ENCODE measurements at regions not wholly inside any gene's neighbourhood (a gene's known extent, or its start where the extent isn't known, plus 50 kb on each side); places are given as distances from the start of the nearest gene placed in this dataset.
"Not testable (repeated sequence)": the region's sequence is repeated elsewhere in the genome, so short reads cannot be mapped to it uniquely, and the experiment has no call there.

DNA sequence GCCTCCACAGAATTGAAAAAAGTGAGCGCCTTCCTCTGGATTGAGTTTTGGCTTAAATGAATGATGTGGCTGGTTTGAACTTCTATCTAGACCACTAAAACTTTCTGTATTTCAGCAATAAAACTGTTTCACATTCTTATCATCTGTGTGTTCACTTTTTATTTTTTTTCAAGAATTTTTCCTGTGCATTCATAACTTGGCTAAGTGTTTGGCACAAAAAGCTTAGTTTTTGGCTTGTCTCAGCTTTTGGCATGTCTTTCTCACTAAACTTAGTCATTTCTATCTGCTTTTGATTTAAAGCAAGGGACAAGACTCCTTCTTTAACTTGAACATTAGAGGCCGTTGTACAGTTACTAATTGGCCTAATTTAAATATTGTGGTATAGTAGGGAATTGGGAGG is 1015.1 kb downstream of the EPHA7 start:
- DNase-seq (ENCODE audit: low read depth, low spot score): peak; percentile 2

DNA sequence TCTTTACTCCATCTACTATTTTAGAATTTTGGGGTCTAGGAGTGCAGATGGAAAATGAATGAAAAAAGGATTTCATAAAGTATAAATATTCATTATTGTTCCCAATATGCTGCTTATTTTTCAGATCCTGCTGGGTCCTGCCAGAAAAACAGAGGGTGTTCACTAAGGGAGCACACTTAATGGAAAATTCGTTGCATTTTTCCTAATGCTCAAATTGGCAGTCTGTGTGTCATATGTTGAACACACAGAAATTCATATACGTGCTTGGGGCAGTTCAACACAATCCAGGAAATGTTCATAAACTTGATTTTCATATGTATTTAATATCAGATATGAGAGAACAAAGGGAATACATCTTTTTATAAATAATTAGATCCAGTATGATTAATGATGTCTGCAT is 1019.4 kb downstream of the EPHA7 start:
- DNase-seq (ENCODE audit: low read depth, low spot score): no peak

DNA sequence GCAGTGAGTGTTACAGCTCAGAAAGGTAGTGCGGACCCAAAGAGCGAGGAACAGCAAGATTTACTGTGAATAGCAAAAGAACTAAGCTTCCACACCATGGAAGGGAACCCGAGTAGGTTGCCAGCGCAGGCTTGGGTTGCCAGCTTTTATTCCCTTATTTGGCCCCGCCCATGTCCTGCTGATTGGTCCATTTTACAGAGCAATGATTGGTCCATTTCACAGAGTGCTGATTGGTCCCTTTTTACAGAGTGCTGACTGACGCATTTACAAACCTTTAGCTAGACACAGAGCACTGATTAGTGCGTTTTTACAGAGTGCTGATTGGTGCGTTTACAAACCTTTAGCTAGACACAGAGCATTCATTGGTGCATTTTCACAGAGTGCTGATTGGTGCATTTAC is 1030.7 kb downstream of the EPHA7 start:
- DNase-seq (ENCODE audit: low read depth, low spot score): not testable (repeated sequence)

DNA sequence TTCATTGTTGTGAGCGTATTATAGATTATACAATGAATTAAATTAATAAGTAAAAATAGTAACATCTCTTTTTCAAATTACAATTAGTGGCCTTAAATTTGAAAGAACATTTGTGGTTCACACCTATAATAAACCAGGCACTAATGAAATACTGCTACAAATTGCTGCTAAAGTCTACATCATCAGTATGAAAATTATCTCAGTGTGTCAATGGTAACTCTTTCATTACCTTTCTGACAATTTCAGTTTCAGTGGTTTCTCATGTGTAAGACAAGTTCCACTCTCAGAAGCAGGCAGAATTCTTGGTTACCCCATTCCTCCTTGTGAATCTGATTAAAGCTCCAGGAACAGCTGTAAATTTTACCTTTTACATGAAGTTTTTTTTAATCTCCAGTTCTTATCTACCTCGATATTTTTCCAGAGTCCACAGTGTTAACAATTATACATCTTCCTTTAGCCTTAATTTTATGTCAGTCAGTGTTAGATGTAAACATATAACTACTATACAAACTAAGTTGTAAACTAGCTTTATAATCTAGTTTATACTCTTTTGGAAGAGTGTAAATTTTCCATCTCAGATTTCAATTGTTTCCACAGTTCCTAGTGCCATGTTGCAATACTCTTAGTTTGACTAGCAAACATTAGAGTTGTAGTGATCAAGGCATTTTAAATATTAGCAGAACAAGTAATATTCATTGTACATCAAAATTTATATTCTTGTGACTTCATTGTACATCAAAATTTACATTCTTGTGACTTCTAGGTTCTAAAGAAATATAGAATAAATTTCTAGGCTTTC is 1038.4 kb downstream of the EPHA7 start:
- no peak for DNase-seq (ENCODE audit: low read depth, low spot score)

DNA sequence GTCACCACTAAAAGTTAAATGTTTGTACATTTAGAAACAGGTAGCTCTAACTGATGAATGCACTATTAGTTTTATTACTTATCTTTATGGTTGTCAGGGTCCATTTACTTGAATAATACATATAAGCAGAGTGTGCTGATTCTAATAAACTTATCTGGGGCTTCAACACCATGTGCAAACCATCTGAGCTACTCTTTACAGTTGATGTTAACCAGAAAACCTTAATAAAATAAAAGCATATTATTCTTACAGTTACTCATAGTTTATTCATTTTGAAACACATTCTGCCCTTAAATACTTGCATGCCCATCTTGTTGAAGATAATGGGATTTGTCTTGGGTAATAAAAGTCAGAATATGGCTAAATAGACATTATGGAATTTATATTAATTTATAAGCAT is 1042.2 kb downstream of the EPHA7 start:
- no peak for DNase-seq (ENCODE audit: low read depth, low spot score)

DNA sequence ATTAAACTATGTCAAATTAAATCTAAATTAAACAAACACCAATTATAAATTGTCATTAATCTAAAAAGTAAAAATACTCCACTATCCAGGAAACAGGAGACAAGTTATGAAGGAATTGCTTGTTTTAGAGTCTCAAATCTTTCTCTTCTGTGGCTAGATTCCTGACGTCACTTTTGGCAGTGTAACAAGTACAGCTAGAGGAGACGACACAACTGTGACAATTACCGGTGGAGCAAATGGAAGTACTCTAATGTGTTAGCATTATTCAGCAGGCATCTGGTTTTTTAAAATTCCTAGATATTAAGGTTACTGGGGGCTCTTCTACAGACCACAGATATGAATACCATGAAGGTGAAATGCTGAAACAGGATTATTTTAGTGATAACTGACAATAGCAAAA is 1042.7 kb downstream of the EPHA7 start:
- peak; percentile 31 for DNase-seq (ENCODE audit: low read depth, low spot score)

DNA sequence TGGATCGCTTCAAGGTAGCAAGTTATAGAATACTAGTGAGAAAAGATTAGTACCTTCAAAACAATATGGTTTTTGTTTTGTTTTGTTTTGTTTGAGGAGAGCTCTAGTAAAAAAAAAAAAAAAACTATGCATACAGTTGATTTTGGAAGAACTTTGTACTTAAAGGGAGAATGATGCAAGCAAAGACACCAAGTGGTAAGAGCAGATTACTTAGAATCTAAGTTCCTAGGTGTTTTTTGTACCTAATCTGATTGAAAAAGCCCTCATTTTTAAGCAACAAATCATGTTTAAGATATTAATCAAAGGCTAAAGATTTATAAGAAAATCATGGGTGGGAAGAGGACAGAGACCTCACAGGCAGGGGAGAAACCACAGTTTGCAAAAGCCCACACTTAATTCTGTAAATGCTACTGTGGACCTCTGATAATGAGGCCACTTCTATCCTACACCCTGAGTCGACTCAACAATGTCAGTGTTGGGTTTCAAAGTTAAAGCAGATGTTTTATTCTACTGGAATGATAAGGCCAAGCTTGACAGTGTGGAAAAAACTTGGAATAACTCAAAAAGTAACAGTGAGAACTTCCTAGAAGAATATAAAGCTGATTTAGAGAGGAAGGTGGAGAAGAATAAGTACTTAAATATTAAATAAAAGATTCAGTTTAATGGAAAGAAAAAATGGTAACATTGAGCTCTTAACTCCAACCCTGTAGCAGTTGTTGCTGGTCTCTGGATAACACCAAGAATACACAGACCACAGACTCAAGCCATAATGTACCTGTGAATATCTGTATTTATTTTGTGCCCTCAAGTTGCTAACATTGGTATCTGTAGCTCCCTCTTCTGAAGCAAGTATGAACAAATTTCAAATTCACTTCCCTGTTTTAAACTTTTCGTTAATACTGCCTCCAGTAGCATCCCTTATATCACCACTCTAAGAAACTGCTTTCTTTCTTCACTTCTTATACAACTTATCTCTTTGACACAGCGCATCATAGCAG is 1047.8 kb downstream of the EPHA7 start:
- no peak for DNase-seq (ENCODE audit: low read depth, low spot score)

DNA sequence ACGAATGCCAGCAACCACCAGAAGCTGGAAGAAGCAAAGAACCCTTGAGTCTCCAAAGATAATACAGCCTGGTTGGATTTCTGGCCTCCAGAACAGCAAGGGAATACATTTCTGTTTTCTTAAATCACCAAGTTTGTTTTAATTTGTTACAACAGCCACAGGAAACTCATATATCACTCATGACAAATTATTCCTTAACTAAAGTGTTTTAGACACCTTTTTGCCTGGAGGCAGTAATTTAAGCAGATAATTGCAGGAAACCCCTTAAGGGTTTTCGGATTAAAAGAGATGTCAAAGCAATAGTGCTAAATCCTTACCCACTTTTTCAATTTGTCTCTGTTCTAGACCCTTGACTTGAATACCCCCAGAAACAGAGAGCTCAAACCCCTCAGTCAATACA is 1050.0 kb downstream of the EPHA7 start:
- peak; percentile 2 for DNase-seq (ENCODE audit: low read depth, low spot score)

DNA sequence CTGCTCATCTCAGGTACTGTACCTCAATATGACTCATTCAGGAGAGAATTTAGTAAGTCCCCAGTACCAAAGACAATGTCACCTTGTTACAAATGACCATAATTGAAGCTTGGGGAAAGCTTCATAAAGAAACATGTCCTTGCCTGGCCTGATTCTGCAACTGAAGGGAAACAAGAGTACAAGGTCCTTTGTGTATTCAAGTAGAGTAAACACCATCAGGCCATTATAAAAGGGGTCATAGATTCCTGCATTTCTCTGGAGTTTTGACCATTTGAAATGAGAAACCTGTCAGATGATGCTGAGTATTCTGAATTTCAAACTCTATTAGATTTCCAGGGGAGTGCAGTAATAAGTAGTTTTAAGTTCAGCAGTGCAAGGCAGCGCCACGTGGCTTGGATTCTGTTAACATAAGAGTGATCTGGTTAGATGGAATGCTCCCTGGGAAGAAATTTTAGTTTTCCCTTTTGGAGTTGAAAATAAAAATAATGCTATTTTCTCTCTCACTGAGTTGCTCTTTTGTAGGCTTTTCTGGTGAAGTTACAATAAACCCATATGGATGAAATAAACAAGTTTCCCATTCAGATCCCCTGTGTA is 1054.3 kb downstream of the EPHA7 start:
- DNase-seq (ENCODE audit: low read depth, low spot score): peak; percentile 20

DNA sequence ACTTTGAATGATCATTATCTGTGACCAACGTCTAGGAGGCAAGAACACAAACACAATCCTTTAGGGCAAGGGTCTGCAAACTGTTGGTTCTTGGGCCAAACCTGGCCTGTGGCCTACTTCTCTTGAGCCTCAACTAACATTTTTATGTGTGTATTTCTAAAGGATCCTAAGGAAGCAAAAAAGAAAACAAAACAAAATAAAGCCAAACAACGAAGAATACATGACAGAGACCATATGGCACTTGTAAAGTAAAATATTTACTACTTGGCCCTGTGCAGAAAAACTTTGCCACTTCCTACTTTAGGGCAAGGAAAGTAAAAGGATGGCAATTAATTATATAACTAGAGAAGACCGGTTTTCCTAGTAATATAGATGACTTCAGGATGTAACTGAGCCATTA is 1056.2 kb downstream of the EPHA7 start:
- DNase-seq (ENCODE audit: low read depth, low spot score): no peak

DNA sequence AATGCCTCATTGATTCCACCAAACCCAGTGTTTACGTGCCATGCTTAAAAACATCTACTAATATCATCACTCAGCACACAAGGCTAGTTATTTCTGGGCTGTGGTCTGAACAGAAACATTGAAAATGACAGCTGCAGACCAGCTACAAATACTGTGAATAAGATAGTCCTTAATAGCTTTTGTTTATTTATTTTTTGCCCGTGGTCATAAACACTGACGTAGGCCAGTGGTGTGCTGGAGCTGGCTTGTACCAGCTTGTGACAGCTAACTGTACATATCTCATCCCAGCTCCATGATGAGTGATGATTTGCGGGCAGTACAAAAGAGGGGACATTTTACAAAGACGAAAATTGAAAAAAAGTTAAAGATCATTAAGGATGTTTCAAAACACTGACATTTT is 1057.0 kb downstream of the EPHA7 start:
- DNase-seq (ENCODE audit: low read depth, low spot score): no peak

DNA sequence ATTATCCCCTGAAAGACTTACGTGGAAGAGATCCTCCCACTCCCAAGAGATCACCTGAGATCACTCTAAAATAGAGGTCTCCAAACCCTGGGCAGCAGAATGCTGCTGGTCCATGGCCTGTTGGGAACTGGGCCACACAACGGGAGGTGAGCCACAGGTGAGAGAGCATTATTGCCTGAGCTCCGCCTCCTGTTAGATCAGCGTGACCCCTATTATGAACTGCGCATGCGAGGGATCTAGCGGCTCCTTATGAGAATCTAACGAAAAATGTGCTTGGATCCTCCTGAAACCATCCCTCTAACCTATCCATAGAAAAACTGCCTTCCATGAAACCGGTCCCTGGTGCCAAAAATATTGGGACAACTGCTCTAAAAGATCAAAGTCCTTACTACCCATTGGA is 1057.4 kb downstream of the EPHA7 start:
- no peak for DNase-seq (ENCODE audit: low read depth, low spot score)

DNA sequence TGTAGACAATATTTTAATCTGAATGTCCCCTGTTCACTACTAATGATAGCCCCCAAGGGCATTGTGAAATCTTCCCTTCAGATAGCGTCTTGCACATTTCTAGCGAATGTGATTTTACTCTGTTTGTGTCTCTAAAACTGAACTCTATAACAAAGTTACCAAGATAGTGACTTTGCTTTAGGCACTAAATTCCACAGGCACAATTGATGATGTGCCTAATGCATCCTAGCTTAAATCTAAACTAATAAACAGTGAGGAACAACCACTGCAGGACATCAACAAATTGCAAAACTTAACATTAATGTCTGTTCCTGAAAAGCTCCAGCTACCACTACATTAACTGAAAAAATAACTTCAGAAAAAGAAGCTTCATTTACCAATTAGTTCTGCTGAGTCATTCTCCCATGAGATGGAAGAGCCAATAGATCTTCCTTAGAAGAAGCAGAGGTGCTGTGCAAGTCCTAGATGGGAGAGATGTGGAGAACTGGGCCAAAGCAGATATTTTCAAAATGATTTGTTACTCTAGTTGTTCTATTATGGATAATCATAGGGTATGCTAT is 1065.0 kb downstream of the EPHA7 start:
- no peak for DNase-seq (ENCODE audit: low read depth, low spot score)

DNA sequence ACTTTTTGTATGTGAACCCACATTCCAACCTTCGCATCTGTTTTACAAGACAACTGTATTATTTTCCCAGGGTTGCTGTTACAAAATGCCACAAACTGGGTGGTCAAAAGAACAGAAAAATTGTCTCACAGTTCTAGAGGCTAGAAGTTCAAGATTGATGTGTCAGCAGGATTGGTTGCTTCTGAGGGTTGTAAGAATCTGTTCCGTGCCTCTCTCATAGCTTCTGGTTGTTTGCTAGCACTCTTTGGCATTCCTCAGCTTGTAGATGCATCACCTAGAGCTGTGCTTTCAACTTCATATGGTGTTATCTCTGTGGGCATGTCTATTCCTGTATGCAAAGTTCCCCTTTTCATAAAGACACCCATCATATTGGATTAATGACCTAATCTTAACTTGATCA is 1067.2 kb downstream of the EPHA7 start:
- no peak for DNase-seq (ENCODE audit: low read depth, low spot score)

DNA sequence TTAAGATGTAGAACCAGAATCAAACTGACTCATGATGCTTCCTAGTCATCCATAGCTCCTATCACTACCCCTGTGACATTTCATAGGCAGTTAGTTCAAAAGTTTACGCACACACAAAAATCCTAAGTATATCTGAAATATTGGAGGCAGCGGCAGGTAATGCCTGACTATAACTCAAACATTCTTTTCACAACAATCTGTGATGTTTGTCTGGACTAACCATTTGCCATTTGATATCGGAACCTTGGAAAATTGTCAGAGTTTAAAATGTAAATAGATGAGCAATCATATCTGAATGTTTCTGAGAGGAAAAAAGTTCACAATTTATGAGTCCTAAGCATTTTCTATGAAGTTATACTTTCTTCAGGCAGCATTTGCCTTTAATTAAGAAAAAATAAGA is 1078.2 kb downstream of the EPHA7 start:
- no peak for DNase-seq (ENCODE audit: low read depth, low spot score)

DNA sequence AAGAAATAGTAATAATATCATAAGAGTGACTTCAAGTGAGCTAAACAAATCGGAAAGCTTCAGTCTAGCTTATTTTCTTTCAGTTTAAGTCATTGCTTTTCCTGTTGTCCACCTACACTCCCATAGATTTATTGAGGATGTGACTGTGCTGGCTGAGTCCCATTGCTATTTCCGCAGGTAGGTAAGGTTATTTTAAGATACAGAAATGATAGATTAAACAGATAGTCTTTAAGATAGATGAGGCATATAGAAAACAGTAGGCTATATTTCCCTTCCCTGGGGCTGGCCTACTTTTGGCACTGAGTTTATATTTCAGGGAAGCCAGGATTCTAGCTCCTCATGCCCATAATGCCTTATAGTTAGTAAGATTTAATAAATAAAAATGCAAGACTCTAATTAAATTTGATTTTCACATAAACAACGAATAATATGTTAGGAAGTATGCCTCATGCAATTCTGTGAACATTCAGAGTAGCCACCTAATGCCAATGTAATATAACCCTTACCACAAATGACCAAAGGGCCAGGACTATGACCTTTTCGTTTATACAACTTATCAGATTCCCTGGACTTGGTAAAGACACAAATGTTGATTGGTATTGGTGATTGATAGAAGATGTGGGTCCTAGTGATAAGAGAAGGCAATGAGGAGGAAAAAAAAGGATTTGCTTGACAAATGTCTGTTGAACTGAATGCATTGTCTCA is 1079.3 kb downstream of the EPHA7 start:
- no peak for DNase-seq (ENCODE audit: low read depth, low spot score)

DNA sequence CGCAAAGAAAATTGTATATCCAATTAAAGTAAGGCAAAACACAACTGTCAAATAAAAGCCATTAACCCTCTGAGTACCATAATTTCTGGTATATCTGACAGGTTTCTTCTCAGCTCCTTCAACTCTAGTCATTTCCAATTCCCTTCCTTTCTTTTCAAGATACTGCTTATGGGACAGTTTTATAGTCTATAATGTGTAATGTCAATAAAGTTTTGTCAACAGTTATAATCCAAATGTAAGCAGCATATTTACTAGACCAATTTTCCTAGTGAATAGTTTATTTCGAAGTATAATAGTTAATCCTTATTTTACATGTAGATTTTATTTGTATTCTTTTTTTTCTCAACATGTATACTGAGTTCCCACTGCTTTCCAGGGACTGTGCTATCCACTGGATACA is 1081.8 kb downstream of the EPHA7 start:
- no peak for DNase-seq (ENCODE audit: low read depth, low spot score)

DNA sequence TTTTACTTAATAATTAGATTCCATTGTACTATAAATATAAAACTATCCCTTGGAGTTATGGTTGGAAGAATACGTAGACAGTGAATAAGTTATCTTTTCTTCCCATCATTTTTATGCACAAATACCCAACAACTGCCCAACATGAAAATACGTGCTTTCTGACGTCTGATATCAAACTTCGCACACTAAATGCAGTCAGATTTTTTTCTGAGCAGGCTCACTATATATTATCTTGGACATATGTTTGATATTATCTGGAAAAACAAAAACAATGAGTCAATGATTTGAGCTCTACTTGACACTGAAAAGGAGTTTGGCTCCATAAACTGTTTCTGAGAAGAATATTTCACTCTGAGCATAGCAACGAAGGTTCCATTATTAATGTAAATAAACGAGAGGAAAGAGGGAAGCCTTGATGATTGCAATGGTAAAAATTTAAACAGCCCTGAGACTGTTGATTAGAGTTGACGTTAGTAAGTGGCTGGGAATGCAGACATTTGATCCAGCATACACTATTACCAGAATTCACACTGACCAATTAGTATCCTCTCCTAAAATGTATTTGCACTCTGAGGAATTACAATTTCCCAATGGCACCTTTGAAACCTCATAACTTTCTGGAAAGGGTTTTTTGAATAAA is 1090.0 kb downstream of the EPHA7 start:
- peak; percentile 32 for DNase-seq (ENCODE audit: low read depth, low spot score)

DNA sequence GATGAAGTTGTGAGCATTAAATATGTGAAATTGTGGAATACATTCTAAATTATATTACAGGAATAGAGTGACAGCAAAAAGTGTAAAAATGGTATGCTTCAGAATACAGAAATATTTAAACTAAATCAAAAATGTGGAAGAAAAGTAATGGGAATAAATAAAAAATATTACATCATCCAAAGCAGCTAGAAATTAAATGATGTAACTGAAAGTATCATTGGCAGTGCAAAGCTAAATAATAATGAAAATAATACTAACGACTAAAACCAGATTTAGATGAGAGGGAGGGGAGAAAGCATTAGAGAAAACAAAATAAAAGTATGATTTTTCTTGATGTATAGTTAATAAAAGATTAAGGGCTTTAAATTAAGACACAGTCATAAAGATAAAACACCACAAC is 1104.0 kb downstream of the EPHA7 start:
- DNase-seq (ENCODE audit: low read depth, low spot score): no peak

DNA sequence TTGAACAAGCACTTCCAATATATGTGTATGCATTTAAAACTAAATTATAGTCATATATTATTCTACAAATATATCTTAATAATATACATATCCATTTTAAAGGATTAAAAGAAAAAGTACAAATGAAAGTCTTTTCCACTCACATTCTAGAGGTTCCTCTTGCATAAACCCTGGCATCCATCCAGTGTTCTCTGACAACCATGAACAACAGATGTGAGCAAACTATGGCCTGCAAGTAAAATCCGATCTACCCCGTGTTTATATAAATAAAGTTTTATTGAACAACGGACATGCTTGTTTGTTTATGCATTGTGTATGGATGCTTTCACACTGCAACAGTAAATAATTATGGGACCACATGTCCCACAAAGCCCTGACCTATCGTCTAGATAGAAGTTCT is 1122.3 kb downstream of the EPHA7 start:
- peak; percentile 2 for DNase-seq (ENCODE audit: low read depth, low spot score)

DNA sequence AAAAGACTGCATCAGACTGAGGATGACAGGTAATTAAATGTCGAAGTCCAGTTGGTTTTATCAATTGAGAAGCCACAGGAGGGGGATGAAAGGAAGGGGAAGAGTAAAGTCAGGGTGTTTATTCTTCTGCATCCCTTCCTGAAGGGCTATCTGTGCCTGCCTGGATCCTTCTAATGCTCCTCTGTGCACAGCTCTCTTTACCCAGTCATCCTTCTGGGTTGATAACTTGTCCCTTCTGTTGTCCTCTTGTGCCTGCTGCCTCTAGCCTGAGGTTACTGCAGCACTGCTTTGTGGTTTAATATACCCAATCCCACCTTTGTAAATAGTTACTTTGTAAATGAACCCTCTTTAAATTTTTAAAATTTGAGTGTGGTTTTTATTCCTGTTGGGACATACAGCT is 1127.3 kb downstream of the EPHA7 start:
- DNase-seq (ENCODE audit: low read depth, low spot score): no peak
